ENCODE measurements at regions not wholly inside any gene's neighbourhood (a gene's known extent, or its start where the extent isn't known, plus 50 kb on each side); places are given as distances from the start of the nearest gene placed in this dataset.

- Histone ChIP-seq H3K27ac (no peak overlapping the region), H3K36me3 (replicated peaks in 1 of 2) (no peaks in the 10 kb centered on the region), H3K9me3 (replicated peaks in 1 of 3) (no peaks in the 10 kb centered on the region), H3K4me3 (no peak overlapping the region), H3K27me3 (peaks cover 18% of the 10 kb centered on the region), H3K4me1 (replicated peaks in 1 of 2) (peaks cover 7 to 10% of the 10 kb centered on the region in 2 donors)
- TF ChIP-seq POLR2A (IDR thresholded peaks at IDR 0.05) (no peak), CTCF (IDR thresholded peaks at IDR 0.05) (no peak)
- intact Hi-C loops (cut with DNase I): no loop called here
- DNase-seq: no peak
- 61 to 74% (median 71%) methylated on average over 2 of the region's 2 CpGs for WGBS, 4 donors
Observed at GRCh38 chr11:20248871-20249270, 88.6 kb upstream of the DBX1 start.

- H3K36me3 ChIP-seq (replicated peaks in 1 of 2): no peaks in the 10 kb centered on the region
- intact Hi-C loops (cut with DNase I): no loop called here
- no peak for DNase-seq
- peaks cover 18% of the 10 kb centered on the region for H3K27me3 ChIP-seq
- WGBS, 4 donors: 49 to 58% (median 55%) methylated on average over 6 of the region's 6 CpGs
- H3K4me1 ChIP-seq (replicated peaks in 1 of 2): peaks cover 7 to 10% of the 10 kb centered on the region in 2 donors
- H3K4me3 ChIP-seq: no peak overlapping the region
- TF ChIP-seq POLR2A (IDR thresholded peaks at IDR 0.05) (no peak), CTCF (IDR thresholded peaks at IDR 0.05) (no peak)
- H3K9me3 ChIP-seq (replicated peaks in 1 of 3): no peaks in the 10 kb centered on the region
- no peak overlapping the region for H3K27ac ChIP-seq
Observed at GRCh38 chr11:20248121-20248772, 88.0 kb upstream of the DBX1 start.

GRCh38 chr11:20247591-20248007 lies 87.3 kb upstream of the DBX1 start:
- TF ChIP-seq POLR2A (IDR thresholded peaks at IDR 0.05): no peak
- no peak for TF ChIP-seq CTCF (IDR thresholded peaks at IDR 0.05)
- Histone ChIP-seq H3K4me1 (replicated peaks in 1 of 2) (peaks cover 7 to 10% of the 10 kb centered on the region in 2 donors), H3K9me3 (replicated peaks in 1 of 3) (no peaks in the 10 kb centered on the region), H3K4me3 (no peak overlapping the region), H3K36me3 (replicated peaks in 1 of 2) (no peaks in the 10 kb centered on the region), H3K27ac (no peak overlapping the region), H3K27me3 (peaks cover 19% of the 10 kb centered on the region)
- DNase-seq: no peak
- WGBS, 4 donors: 56 to 62% (median 59%) methylated on average over 9 of the region's 9 CpGs
- intact Hi-C loops (cut with DNase I): no loop called here

GRCh38 chr11:20243974-20244373 lies 83.7 kb upstream of the DBX1 start:
- Histone ChIP-seq H3K4me1 (replicated peaks in 1 of 2) (no peaks in the 10 kb centered on the region), H3K9me3 (replicated peaks in 1 of 3) (peaks cover 0 to 9% (median 0%) of the 10 kb centered on the region in 3 donors), H3K27ac (no peak overlapping the region), H3K4me3 (no peak overlapping the region), H3K27me3 (peaks cover 21% of the 10 kb centered on the region), H3K36me3 (replicated peaks in 1 of 2) (no peaks in the 10 kb centered on the region)
- intact Hi-C loops (cut with DNase I): no loop called here
- DNase-seq: no peak
- TF ChIP-seq CTCF (IDR thresholded peaks at IDR 0.05) (peak in 2 of 6 experiments; percentile 20 to 36), POLR2A (IDR thresholded peaks at IDR 0.05) (no peak)
- WGBS, 4 donors: 72 to 75% (median 74%) methylated on average over 3 of the region's 3 CpGs
